D721Med (cell line): ENCODE measurements at regions not wholly inside any gene's neighbourhood (a gene's known extent, or its start where the extent isn't known, plus 50 kb on each side); places are given as distances from the start of the nearest gene placed in this dataset.

Source experiments
- DNase-seq: peaks from one replicate; pipeline ENCODE4 v3.0.0; 2011; ENCODE audit warnings: low spot score; ENCODE audit not compliant: insufficient read length
- FAIRE-seq: peaks from 2 replicates; lab custom pipeline; 2011; peaks lifted over from hg19 to GRCh38; lab: Jason Lieb, UNC
- CTCF ChIP-seq: IDR thresholded peaks from 2 replicates; pipeline ENCODE4 v1.5.1; 2012; ENCODE audit warnings: mild to moderate bottlenecking, control low read depth; ENCODE audit not compliant: insufficient read depth; ENCODE audit errors: missing control alignments

DNA sequence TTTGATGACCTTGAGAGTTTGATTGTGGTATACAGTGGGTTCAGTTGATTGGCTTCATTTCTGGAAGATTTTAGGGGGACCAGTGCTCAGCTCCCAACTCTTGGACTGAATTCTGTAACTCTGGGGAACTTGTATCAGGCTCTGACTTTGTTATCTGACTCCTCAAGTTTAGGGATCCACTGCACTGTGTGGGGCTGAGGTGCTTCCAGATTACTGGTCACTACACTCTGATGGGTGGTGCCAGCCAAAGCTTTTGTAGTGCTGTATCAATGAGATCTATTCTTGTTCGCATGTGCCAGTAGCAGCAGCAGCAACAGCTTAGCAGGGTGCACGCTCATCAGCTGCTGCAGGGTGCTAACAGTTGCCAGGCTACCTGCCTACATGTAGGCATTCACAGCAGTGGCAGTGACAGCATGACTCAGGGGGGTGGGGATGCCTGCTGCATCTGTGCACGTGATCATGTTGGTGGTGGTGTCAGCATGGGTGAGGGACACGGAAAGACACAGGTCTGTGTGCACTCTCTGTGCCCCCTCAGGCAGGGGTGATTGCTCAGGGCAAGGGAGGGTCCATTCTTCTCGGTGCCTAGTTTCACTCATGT lies 438.8 kb upstream of the SEMA6A start:
- TF ChIP-seq CTCF = no peak
- FAIRE-seq (no peak), DNase-seq (no peak)

DNA sequence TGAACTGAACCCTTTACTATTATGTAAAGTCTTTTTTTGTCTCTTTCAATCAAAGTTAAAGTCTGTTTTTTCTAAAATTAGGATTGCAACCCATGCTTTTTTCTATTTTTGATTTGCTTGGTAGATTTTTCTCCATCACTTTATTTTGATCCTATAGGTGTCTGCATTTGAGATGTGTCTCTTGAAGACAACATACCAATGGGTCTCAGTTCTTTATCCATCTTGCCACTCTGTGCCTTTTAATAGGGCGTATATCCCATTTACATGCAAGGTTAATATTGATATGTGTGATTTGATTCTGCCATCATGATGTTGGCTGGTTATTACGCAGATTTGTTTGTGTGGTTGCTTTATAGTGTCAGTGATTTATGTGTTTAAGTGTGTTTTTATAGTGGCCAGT lies 436.0 kb upstream of the SEMA6A start:
- no peak for TF ChIP-seq CTCF

DNA sequence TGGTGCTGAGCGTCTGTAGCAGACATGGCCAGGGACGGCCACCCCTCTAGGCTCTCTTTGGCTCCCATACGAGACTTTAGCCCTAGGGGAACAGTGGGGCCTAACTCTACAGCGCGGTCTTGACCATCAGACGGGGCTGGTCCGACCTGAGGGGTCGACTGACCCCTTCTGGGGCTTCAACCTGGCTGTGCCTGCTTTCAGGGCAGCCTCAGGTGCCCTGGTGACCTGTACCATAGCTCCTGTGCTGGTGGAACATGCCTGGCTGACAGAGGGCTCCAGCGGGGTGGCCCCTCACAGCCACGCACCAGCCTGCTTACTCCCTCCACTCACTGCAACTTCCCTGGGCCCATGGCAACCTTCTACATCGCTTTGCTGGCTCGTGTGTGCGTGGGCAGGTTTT lies 423.4 kb upstream of the SEMA6A start:
- FAIRE-seq = no peak
- no peak for DNase-seq
- TF ChIP-seq CTCF = no peak

More for the DNA sequence above, 436.0 kb upstream of the SEMA6A start:
- FAIRE-seq (no peak), DNase-seq (no peak)

DNA sequence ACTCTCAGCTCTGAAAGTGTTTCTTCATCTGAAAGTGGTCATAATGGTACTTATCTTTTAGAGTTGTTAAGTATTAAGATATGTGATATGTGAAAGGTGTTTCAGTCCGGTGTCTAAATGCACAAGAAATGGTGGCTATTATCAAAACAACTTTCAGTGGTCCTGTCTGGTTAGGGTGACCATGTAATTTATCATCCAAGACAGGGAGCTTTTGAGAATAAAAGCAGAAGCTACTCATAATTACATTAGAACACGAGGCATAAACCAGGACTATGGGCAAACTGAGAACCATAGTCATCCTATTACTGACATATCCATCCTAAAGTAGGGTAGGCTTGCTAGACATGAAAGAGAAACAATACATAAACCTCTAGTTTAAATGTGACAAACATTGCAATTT lies 418.1 kb upstream of the SEMA6A start:
- no peak for FAIRE-seq
- DNase-seq = no peak
- no peak for TF ChIP-seq CTCF

DNA sequence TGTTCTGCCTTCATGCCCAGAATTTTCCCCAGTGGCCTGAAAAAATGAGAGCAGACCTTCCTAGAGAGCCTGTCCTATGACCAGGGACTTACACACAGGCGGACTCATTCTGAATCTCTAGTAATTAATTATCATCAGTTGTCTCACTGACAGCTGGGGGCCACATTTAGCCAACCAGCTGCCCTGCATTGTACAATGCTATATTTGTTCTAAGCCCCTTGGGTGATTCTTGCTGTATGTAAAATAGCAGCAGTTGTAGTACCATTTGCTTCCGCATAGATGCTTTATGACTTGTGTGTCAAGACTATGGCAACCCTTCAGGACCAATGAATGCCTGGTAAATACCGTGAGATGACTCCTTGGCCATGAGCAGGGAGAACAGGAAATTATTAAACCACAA lies 415.4 kb upstream of the SEMA6A start:
- no peak for TF ChIP-seq CTCF
- DNase-seq = no peak
- no peak for FAIRE-seq

GRCh38 chr5:116982035-116982434 lies 407.4 kb upstream of the SEMA6A start:
- FAIRE-seq (no peak), DNase-seq (no peak)
- TF ChIP-seq CTCF = no peak

DNA sequence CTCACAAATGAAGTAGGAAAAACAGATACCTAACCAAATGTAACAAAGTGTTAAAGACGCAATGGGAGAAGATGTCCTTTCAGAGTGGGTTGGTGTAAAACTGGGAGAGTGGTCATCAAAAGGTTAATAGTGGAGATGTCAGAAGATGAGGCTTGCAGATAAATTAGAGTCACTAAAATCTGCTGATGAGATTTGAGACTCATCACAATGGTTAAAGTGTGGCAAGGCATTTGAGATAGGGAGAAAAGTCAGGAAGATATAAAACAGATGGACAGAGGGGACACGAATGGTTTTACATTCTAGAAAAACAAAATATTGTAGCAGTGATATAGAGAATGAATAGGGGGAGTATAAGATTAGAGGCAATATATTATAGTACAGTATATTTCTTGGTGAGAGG lies 406.0 kb upstream of the SEMA6A start:
- FAIRE-seq (no peak), DNase-seq (no peak)
- TF ChIP-seq CTCF = no peak
